KG1 (cell line): ENCODE measurements at regions not wholly inside any gene's neighbourhood (a gene's known extent, or its start where the extent isn't known, plus 50 kb on each side); places are given as distances from the start of the nearest gene placed in this dataset.

ENCODE experiments used
- DNase-seq: peaks from one replicate; lab custom pipeline; 2025; lab: John Stamatoyannopoulos, UW

GRCh38 chr9:35540315-35540714 is 50.4 kb downstream of the RUSC2 start:
- no peak for DNase-seq

GRCh38 chr9:35546853-35547252 is 56.9 kb downstream of the RUSC2 start:
- DNase-seq, result no peak

DNA sequence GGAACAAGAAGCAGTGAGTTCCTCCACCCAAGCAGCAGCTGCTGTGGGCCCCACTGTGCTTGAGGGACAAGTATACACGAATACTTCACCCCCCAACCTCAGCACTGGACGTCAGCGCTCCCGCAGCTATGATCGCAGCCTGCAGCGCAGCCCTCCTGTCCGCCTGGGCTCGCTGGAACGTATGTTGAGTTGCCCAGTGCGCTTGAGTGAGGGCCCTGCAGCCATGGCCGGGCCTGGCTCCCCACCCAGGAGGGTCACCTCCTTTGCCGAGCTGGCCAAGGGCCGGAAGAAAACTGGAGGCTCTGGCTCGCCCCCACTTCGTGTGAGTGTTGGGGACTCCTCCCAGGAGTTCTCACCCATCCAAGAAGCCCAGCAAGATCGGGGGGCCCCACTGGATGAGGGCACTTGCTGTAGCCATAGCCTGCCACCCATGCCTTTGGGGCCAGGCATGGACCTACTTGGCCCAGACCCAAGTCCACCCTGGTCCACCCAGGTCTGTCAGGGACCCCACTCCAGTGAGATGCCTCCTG is 57.1 kb upstream of the TESK1 start:
- no peak for DNase-seq

- no peak for DNase-seq
Measured at GRCh38 chr9:35548571-35548970, 56.5 kb upstream of the TESK1 start.

- no peak for DNase-seq
Measured at GRCh38 chr9:35549441-35549840, 55.6 kb upstream of the TESK1 start.

DNA sequence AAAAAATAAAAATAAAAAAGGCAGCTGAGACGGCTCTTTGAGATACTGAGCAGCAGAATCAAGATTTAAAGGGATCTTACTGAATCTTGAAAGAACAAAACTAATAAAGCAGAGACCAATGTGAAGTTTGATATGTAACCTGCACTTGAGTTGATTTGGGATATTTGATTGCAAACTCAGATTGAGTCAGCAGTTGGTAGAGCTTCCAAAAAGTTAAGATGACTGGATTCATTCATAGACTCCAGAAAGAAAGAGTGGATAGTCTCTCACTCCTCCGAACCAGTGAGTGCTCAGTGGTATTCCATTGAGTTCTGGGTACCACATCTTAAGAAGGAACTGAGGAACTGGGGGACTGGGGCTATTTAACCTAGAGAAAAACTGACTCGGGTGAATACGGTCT is 52.7 kb upstream of the TESK1 start:
- DNase-seq, result no peak

- no peak for DNase-seq
Measured at GRCh38 chr9:35552837-35553236, 52.2 kb upstream of the TESK1 start.

DNA sequence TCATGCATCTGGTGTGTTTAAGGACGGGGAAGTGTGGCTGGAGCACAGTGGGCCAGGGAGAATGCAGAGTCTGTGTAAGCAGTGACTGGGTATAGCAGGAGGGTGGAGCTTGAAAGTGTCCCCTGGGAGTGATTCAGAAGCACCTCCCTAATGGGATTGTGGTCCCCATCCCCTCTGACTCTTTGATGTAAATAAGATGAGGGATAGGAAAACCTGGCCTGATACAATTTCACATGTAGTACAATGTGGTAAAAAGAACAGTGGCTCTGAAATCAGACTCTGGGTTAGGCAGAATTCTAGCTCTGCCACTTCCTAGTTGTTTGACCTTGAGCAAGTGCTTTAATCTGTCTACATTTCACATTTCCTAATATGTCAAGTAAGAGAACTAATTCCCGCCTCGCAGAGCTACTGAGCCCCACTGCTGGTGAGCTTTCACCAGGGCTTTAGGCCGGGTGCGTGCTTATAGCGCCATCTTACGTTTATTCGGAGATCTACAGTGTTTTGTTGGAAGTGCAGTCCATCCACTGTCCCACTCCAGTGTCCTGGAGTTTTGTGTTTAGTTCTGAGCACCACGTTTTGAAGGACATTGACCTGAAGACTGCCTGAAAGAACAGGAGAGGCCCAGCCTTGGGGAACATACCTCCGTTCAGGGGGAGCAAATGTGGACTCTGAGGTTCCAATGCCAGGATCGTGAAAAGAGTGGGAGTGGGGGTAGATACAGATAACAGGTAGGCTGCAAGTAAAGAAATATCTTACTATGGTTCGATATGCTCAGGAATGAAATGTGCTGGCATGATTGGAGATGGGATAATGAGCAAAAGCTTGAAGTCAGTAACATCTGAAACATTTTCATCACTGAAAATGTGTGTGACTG is 51.2 kb upstream of the TESK1 start:
- peak; percentile 8 for DNase-seq

DNA sequence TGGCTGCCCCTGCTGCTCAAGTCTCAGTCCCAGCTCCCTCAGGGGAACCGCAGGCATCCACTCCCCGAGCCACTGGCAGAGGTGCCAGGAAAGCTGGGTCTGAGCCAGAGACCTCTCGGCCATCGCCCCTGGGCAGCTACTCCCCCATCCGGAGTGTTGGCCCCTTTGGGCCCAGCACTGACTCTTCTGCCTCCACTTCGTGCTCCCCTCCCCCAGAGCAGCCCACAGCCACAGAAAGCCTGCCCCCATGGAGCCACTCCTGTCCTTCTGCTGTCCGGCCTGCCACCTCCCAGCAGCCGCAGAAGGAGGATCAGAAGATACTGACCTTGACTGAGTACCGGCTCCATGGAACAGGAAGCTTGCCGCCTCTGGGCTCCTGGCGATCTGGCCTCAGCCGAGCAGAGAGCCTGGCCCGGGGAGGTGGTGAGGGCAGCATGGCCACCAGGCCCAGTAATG is 49.8 kb upstream of the TESK1 start:
- no peak for DNase-seq
